Upper lobe of left lung (tissue), 4 donors: ENCODE measurements at regions not wholly inside any gene's neighbourhood (a gene's known extent, or its start where the extent isn't known, plus 50 kb on each side); places are given as distances from the start of the nearest gene placed in this dataset.

ENCODE experiments used
- POLR2A ChIP-seq, 4 donors: fragments of 450-650 bp; IDR thresholded peaks; one replicate each; pipeline ENCODE4 v1.5.1; 2016 to 2017; ENCODE audit warnings: antibody characterized with exemption in 4 of 4, mild to moderate bottlenecking in 2 of 4
- TF ChIP-seq, protein P1 (sequence below), 6 experiments: fragments of 450-650 bp in 4 of 6; fragments of 200-600 bp in 2 of 6; sonication (generic) in 2 of 6; IDR thresholded peaks; one replicate each; pipeline ENCODE4 v1.5.1; 2016 to 2019; ENCODE audit warnings: antibody characterized with exemption in 6 of 6

DNA sequence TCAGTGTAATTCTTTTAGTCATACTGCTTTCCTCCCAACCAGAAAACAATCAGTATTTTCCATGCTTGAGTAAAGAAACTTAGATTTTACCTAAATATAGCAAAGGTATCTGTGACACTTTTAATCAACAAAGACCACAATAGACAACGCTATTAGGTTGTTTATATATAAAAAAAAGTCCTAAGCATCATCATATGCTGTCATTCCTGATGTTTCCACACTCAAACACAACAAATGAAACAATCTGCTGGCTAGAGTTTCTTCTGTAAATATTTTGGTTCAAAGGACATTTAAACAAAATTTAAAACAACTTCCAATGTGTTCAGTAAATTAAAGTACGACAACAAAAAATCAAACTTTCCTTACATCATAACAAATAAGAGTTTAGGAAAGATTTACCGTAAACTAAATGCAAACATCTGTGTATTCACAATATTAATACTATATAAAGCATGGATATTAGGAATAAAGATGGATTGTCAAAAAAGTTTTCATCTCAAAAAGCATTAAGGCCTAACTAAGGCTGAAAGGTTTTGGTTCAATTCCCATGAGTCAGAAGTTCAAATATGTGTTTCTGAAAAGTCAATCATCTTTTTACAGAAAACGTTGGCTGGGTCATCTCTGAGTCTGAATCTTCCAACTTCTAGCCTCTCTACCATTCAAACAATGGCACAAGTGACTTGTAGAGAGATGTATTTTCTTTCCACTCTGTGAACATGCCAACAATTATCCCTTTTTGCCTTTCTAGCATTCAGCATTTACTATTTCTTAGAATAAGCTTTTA is 157.1 kb downstream of the CRPPA start:
- no peak for TF ChIP-seq POLR2A (IDR thresholded peaks at IDR 0.05)
- TF ChIP-seq, protein P1, sequence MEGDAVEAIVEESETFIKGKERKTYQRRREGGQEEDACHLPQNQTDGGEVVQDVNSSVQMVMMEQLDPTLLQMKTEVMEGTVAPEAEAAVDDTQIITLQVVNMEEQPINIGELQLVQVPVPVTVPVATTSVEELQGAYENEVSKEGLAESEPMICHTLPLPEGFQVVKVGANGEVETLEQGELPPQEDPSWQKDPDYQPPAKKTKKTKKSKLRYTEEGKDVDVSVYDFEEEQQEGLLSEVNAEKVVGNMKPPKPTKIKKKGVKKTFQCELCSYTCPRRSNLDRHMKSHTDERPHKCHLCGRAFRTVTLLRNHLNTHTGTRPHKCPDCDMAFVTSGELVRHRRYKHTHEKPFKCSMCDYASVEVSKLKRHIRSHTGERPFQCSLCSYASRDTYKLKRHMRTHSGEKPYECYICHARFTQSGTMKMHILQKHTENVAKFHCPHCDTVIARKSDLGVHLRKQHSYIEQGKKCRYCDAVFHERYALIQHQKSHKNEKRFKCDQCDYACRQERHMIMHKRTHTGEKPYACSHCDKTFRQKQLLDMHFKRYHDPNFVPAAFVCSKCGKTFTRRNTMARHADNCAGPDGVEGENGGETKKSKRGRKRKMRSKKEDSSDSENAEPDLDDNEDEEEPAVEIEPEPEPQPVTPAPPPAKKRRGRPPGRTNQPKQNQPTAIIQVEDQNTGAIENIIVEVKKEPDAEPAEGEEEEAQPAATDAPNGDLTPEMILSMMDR (IDR thresholded peaks at IDR 0.05): no peak
